Kidney epithelial cell (primary cell): ENCODE measurements at regions not wholly inside any gene's neighbourhood (a gene's known extent, or its start where the extent isn't known, plus 50 kb on each side); places are given as distances from the start of the nearest gene placed in this dataset.

Source experiments
- DNase-seq: peaks from one replicate; pipeline ENCODE4 v3.0.0-alpha.2; 2010; ENCODE audit warnings: low read depth
- H3K27me3 ChIP-seq: 2 replicates; pipeline ENCODE4 v1.6.0; 2011; ENCODE audit warnings: low read length; ENCODE audit not compliant: control insufficient read depth, insufficient read depth
- H3K36me3 ChIP-seq: 2 replicates; pipeline ENCODE4 v1.5.1; 2011; ENCODE audit warnings: low read length; ENCODE audit not compliant: control insufficient read depth, insufficient read depth
- H3K4me3 ChIP-seq: 2 replicates; pipeline ENCODE4 v1.5.1; 2011; ENCODE audit warnings: low read depth, mild to moderate bottlenecking, control low read depth, low read length
- TF ChIP-seq, protein P1 (sequence below): IDR thresholded peaks from 2 replicates; pipeline ENCODE4 v1.5.1; 2011; ENCODE audit warnings: mild to moderate bottlenecking, moderate library complexity, low read length, control low read depth, inconsistent platforms; ENCODE audit not compliant: insufficient read depth, poor library complexity, severe bottlenecking

DNA sequence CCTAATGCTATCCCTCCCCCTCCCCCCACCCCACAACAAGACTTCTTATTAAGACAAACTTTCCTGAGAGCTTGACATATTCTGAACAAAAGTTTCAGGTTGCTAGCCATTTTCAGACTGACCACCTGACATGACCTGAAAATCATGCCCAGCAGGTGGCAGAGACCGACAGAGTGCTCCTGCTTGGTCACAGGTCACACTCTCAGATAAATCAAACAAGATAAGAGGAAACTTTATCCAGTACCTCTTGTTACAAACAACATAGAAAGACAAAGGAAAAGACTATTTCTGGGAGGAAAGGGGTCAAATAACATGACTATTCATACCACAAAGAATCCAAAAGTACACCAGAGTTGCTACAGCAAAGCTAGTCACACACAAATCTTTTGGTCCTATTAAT is 107.4 kb downstream of the TMEM200C start:
- Histone ChIP-seq H3K27me3 (no peaks in the 10 kb centered on the region), H3K4me3 (no peak overlapping the region), H3K36me3 (no peaks in the 10 kb centered on the region)
- DNase-seq, result no peak
- TF ChIP-seq, protein P1, sequence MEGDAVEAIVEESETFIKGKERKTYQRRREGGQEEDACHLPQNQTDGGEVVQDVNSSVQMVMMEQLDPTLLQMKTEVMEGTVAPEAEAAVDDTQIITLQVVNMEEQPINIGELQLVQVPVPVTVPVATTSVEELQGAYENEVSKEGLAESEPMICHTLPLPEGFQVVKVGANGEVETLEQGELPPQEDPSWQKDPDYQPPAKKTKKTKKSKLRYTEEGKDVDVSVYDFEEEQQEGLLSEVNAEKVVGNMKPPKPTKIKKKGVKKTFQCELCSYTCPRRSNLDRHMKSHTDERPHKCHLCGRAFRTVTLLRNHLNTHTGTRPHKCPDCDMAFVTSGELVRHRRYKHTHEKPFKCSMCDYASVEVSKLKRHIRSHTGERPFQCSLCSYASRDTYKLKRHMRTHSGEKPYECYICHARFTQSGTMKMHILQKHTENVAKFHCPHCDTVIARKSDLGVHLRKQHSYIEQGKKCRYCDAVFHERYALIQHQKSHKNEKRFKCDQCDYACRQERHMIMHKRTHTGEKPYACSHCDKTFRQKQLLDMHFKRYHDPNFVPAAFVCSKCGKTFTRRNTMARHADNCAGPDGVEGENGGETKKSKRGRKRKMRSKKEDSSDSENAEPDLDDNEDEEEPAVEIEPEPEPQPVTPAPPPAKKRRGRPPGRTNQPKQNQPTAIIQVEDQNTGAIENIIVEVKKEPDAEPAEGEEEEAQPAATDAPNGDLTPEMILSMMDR, result no peak

DNA sequence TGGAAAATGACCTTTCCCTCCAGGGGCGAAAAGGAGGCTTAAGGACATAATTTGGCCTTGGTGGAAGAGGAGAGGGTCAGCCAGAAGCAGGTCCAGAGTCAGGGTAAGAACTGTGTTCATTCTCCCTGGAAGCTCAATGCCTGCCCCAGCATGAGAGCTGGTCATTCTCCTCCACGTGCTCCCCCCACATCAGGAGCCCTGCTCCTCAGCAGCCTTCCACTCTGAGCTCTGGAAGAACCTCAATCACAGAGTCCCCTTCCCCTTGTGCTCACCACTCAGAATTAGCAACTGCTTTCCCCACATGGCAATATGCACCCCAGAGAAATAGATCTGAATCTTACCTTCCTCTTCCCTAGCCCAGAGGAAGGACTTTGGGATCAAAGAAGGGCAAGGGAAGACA is 115.4 kb downstream of the TMEM200C start:
- no peaks in the 10 kb centered on the region for H3K36me3 ChIP-seq
- no peaks in the 10 kb centered on the region for H3K27me3 ChIP-seq
- H3K4me3 ChIP-seq, result no peak overlapping the region
- TF ChIP-seq, protein P1, result no peak
- no peak for DNase-seq

DNA sequence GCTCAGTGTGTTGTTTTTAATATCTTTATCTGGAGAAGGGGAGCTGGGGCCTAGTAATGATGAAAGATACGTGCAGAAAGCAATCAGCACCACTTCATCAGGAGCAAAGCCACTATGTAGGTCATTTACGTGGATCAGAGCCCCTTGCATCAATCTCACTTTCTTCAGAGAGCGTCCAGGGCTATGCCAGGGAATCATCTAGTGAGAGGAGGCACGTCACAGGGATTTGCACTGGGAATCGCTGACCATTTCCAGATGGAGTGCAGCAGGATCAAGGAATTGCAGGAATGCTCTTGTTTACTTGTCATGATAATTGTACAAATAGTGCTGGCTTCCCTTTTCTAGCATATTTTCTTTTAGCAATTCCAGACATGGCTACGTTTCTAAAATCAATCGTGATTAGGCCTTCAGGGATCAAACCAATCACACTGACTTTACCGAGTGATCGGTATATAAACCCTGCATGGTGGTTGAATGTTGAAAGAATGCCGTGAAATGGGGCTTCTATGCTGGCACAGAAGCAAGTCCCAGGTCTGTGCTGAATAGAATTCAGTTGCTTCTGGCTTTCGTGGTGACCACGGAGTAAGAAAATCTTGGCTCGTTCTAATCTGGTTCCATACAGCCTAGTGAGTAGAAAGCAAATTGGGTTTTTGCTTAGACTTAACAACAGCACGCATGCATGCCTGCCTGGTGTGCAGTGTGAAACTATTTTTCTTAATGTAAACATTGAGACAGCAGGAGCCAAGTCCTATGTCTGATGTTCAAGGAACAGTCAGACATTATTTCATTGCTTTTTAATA is 122.8 kb downstream of the TMEM200C start:
- H3K4me3 ChIP-seq, result no peak overlapping the region

DNA sequence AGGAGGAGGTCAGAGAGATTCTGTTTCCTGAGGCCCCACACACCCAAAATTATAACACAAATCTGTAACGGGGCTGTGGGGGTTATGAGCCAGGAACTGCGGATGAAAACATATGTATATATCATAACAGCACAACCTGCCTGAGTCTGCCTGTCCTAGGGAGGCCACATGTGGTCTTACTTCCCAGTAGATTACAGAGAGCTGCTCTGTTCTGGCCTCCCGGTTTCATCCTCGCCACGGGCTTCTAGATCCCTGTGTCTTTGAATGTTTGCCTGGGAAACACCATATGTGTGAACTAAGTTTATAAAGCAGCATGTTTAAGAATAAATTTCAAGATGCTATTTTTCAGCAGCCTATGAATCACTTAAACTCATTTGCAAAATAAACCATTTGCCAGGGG is 124.0 kb downstream of the TMEM200C start:
- H3K27me3 ChIP-seq, result no peaks in the 10 kb centered on the region
- TF ChIP-seq, protein P1, result no peak
- no peak overlapping the region for H3K4me3 ChIP-seq
- H3K36me3 ChIP-seq, result no peaks in the 10 kb centered on the region
- DNase-seq, result no peak

More for the DNA sequence above, 122.8 kb downstream of the TMEM200C start:
- no peak for DNase-seq
- TF ChIP-seq, protein P1, result no peak
- H3K36me3 ChIP-seq, result no peaks in the 10 kb centered on the region
- H3K27me3 ChIP-seq, result no peaks in the 10 kb centered on the region

DNA sequence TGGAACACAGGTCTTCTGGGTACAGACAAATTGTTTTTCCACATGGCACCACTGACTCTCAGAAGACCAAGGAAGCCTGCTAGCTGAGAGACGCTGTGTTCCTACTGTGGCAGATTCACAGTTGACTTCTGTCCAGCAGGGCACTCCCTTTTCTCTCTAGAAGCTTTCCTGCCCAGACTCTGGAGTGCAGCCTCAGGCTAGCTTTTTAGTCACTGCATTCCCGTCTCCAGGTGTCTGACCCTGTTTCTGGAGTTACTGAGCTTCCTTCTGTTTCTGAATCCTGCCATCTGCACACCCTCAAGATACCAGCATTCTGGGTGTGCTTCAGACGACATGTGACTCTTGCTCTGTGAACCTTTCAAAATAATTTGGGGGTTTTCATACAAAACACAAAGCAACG is 125.1 kb downstream of the TMEM200C start:
- DNase-seq, result no peak

More for the DNA sequence above, 125.1 kb downstream of the TMEM200C start:
- TF ChIP-seq, protein P1, result no peak
- Histone ChIP-seq H3K36me3 (no peaks in the 10 kb centered on the region), H3K27me3 (no peaks in the 10 kb centered on the region), H3K4me3 (no peak overlapping the region)
